GM10266 (cell line): ENCODE measurements at regions not wholly inside any gene's neighbourhood (a gene's known extent, or its start where the extent isn't known, plus 50 kb on each side); places are given as distances from the start of the nearest gene placed in this dataset.

Experiments
- DNase-seq: peaks from one replicate; pipeline ENCODE4 v3.0.0; 2012; ENCODE audit errors: extremely low spot score
- TF ChIP-seq, protein P1 (sequence below): IDR thresholded peaks from 2 replicates; pipeline ENCODE4 v1.5.1; 2012; ENCODE audit warnings: mild to moderate bottlenecking, low read depth; ENCODE audit not compliant: control insufficient read depth, insufficient read depth; ENCODE audit errors: missing control alignments

DNA sequence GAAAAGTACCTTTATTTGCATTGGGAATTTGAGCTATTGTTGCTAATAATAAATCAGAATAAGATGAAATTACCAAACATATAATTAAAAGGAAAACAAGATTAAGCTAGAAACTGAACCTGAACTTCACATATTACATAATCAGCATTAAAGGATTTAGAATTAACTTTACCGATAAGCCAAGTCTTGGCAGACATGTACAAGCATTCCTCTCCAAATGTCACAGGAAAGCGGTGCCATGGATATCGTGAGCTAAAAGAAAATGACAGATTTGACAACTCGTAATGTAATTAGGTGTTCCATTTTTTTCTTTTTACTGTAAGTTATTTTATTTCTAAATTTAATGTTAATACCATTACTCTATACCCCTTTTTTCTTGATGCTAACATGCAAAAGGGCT lies 55.1 kb upstream of the CD302 start:
- TF ChIP-seq, protein P1, sequence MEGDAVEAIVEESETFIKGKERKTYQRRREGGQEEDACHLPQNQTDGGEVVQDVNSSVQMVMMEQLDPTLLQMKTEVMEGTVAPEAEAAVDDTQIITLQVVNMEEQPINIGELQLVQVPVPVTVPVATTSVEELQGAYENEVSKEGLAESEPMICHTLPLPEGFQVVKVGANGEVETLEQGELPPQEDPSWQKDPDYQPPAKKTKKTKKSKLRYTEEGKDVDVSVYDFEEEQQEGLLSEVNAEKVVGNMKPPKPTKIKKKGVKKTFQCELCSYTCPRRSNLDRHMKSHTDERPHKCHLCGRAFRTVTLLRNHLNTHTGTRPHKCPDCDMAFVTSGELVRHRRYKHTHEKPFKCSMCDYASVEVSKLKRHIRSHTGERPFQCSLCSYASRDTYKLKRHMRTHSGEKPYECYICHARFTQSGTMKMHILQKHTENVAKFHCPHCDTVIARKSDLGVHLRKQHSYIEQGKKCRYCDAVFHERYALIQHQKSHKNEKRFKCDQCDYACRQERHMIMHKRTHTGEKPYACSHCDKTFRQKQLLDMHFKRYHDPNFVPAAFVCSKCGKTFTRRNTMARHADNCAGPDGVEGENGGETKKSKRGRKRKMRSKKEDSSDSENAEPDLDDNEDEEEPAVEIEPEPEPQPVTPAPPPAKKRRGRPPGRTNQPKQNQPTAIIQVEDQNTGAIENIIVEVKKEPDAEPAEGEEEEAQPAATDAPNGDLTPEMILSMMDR, result no peak
- DNase-seq, result no peak

DNA sequence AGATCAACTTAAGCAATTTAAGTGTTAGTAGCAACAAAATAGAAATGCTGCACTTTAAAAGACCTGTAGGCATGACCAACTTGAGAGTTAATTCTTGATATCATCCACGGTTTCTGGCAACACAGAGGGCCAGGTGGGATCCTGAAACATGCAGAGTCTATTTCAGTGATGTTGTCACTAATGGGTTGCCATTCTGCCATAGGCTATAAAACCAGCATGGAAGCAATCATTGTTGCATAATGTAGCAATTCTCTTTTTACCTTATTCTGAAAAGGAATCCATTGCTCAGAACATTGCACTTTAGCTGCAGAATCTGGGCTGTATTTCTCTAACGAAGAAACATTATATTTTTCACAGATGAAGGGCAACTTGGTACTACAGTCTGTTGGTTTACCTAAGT lies 53.9 kb upstream of the CD302 start:
- DNase-seq, result no peak
- TF ChIP-seq, protein P1, result no peak

DNA sequence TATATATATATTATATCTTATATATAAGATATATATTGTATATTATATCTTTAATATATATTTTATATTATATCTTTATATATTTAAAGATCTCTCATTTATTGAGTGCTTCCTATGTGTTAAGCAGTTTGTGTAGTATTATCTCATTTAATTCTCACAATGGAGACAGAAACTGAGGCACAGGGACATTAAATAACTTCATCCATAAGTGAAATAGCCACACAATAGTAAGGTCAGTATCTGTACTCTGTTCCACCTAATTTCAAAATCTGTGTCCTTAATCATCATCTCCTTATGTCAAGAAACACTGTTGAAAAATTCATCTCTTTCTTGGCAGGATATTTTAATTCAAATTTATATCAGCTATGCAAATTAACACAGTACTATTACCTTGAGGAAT lies 52.8 kb upstream of the CD302 start:
- DNase-seq, result no peak
- TF ChIP-seq, protein P1, result no peak

- TF ChIP-seq, protein P1, result no peak
- no peak for DNase-seq
Observed at GRCh38 chr2:159849160-159849813, 51.3 kb upstream of the CD302 start.
